ENCODE measurements at regions not wholly inside any gene's neighbourhood (a gene's known extent, or its start where the extent isn't known, plus 50 kb on each side); places are given as distances from the start of the nearest gene placed in this dataset.

DNA sequence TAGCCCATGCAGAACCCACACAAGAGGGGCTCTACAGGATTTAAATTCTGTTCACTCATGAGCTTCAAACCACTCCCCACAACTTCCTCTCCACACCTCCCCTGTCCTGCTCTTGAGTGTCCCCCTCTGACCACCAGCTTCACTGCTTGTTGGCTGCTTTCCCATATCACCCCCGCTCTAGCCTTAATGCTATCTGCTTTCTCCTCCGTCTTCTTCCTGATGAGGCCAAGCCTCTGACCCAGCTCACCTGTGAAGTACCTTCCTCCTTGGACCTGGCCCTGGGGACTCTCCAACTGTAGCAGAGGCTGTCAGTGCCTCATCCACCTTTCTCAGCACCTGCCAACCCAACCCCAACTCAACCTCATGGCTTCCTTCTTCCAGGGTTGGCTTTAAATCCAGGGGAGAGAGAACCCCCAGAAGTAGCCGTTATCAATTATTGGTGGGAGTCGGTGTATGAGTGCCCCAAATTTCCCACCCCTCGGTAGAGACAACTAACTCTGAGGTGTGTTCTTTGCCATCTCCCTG lies 174.8 kb downstream of the MINAR1 start:
- no peaks in the 10 kb centered on the region for H3F3A ChIP-seq (replicated peaks; ENCODE audit: insufficient read depth)
- no peaks in the 10 kb centered on the region for H3K27me3 ChIP-seq (ENCODE audit: insufficient read depth)
- H3K9me2 ChIP-seq, result no peaks in the 10 kb centered on the region
- POLR2A ChIA-PET, result no interaction called here
- CTCF ChIA-PET, result interaction anchor here (0.6 to 1.9 kb wide), 3 partner anchors 11 to 226 kb away, joined by 3 to 12 read pairs (median 4); no protein-coding TSS in a partner anchor
- H3K9ac ChIP-seq, result no peak overlapping the region
- 58% methylated on average over 5 of the region's 5 CpGs for WGBS (ENCODE audit: low lambda C conversion rate)
- H3K79me2 ChIP-seq (ENCODE audit: insufficient read depth), result no peaks in the 10 kb centered on the region
- no peaks in the 10 kb centered on the region for H4K20me1 ChIP-seq (ENCODE audit: insufficient read depth)
- H3K36me3 ChIP-seq (replicated peaks in 1 of 2; ENCODE audit: control insufficient read depth in 1 of 2, insufficient read depth in 2 of 2, low read length in 1 of 2), result no peaks in the 10 kb centered on the region
- no peak overlapping the region for H3K4me3 ChIP-seq (ENCODE audit: low read depth in 2 of 2, low read length in 1 of 2)
- no peak for DNase-seq
- no peak overlapping the region for H2AFZ ChIP-seq (ENCODE audit: low read depth)
- no peak overlapping the region for H3K27ac ChIP-seq (ENCODE audit: low read depth in 2 of 2, low read length in 1 of 2)
- no peak overlapping the region for H3K4me2 ChIP-seq
- no peaks in the 10 kb centered on the region for H3K9me3 ChIP-seq
- peaks cover 0 to 8% of the 10 kb centered on the region in 2 experiments; a peak in 1 of 4 replicates for H3K4me1 ChIP-seq (ENCODE audit: control insufficient read depth in 1 of 2, insufficient read depth in 2 of 2, low read depth in 1 of 2, low read length in 1 of 2)
- TF ChIP-seq TCF12 (IDR thresholded peaks at IDR 0.05) (no peak), SMC3 (IDR thresholded peaks at IDR 0.05; ENCODE audit: low read depth, low read length) (no peak)
- TF ChIP-seq, protein P1, sequence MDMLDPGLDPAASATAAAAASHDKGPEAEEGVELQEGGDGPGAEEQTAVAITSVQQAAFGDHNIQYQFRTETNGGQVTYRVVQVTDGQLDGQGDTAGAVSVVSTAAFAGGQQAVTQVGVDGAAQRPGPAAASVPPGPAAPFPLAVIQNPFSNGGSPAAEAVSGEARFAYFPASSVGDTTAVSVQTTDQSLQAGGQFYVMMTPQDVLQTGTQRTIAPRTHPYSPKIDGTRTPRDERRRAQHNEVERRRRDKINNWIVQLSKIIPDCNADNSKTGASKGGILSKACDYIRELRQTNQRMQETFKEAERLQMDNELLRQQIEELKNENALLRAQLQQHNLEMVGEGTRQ (IDR thresholded peaks at IDR 0.05; ENCODE audit: borderline replicate concordance, low read depth, low read length), result no peak

DNA sequence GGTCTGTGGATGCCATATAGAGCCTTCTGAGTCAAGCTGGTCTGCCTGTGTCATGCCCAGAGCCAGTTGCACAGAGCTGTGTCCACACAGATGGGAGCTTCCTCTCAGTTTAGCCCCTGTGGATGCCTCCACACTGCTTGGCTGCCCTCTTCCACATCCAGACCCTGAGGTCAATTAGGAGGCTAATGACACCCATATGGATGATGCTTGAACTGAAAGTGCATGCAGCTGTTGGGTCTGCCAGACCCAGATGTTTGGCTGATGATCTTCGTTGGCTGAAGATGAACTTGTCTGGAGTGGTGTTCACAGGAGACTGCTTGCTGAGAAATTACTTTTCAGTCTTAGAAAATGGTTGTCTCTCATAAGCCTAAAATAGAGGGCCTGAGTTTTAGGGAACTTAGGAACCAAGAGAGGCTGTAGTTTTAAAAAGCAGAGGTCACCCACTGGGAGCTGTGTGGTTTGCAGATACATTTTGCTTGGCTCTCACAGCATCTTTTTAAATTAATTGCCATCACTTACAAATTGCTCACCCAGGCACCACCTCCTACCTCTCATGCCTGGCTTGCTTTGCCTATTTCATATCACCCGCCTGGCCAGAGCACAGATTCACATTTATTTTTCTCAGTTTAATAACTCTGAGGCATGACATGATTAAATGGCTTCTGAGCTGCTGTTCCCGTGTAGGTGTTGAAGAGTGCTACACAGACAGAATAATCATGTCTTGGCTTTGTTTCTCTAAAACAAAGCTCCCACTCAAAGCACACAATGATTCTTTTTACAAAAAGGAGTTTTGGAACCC lies 176.1 kb downstream of the MINAR1 start:
- H2AFZ ChIP-seq (ENCODE audit: low read depth), result no peak overlapping the region
- no peaks in the 10 kb centered on the region for H4K20me1 ChIP-seq (ENCODE audit: insufficient read depth)
- no peaks in the 10 kb centered on the region for H3K27me3 ChIP-seq (ENCODE audit: insufficient read depth)
- H3K4me3 ChIP-seq (ENCODE audit: low read depth in 2 of 2, low read length in 1 of 2), result no peak overlapping the region
- H3K79me2 ChIP-seq (ENCODE audit: insufficient read depth), result no peaks in the 10 kb centered on the region
- H3K9me3 ChIP-seq, result no peaks in the 10 kb centered on the region
- peaks cover 0 to 8% of the 10 kb centered on the region in 2 experiments; a peak in 1 of 4 replicates for H3K4me1 ChIP-seq (ENCODE audit: control insufficient read depth in 1 of 2, insufficient read depth in 2 of 2, low read depth in 1 of 2, low read length in 1 of 2)
- no peak overlapping the region for H3K27ac ChIP-seq (ENCODE audit: low read depth in 2 of 2, low read length in 1 of 2)
- no peaks in the 10 kb centered on the region for H3K36me3 ChIP-seq (replicated peaks in 1 of 2; ENCODE audit: control insufficient read depth in 1 of 2, insufficient read depth in 2 of 2, low read length in 1 of 2)
- H3K4me2 ChIP-seq, result no peak overlapping the region
- no peaks in the 10 kb centered on the region for H3F3A ChIP-seq (replicated peaks; ENCODE audit: insufficient read depth)
- CTCF ChIA-PET, result interaction anchor here (0.8 to 1.4 kb wide), 2 partner anchors 11 to 35 kb away, joined by 3 read pairs; no protein-coding TSS in a partner anchor
- H3K9ac ChIP-seq, result no peak overlapping the region
- H3K9me2 ChIP-seq, result no peaks in the 10 kb centered on the region
- POLR2A ChIA-PET, result no interaction called here
- 40% methylated on average over 3 of the region's 3 CpGs for WGBS (ENCODE audit: low lambda C conversion rate)
- no peak for TF ChIP-seq FOXM1 (IDR thresholded peaks at IDR 0.05; ENCODE audit: low read depth)
- DNase-seq, result peak; percentile 33

DNA sequence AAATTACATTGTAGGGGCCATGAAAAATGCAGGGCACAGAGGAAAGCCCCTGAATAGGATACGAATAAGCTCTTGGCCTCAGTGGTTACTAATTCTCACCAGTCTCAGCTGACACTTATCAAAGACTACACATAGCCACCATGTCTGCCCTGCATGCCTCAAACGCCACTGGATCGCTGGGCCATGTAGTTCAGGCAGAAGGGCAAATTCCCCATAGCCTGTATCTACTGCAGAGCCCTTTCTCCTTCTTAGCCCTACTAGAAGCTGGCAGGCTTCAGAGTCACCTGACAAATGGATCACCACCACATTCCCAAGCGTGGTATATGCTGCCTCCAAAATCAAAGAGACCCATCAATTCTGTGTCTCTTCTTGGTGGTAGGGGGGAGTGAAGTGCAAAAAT lies 177.4 kb downstream of the MINAR1 start:
- peaks cover 0 to 8% of the 10 kb centered on the region in 2 experiments; a peak in 1 of 4 replicates for H3K4me1 ChIP-seq (ENCODE audit: control insufficient read depth in 1 of 2, insufficient read depth in 2 of 2, low read depth in 1 of 2, low read length in 1 of 2)
- H3K4me2 ChIP-seq, result no peak overlapping the region
- no peaks in the 10 kb centered on the region for H3K27me3 ChIP-seq (ENCODE audit: insufficient read depth)
- no peaks in the 10 kb centered on the region for H3F3A ChIP-seq (replicated peaks; ENCODE audit: insufficient read depth)
- no peak overlapping the region for H3K9ac ChIP-seq
- CTCF ChIA-PET, result no interaction called here
- H2AFZ ChIP-seq (ENCODE audit: low read depth), result no peak overlapping the region
- H3K79me2 ChIP-seq (ENCODE audit: insufficient read depth), result no peaks in the 10 kb centered on the region
- POLR2A ChIA-PET, result no interaction called here
- no peak overlapping the region for H3K27ac ChIP-seq (ENCODE audit: low read depth in 2 of 2, low read length in 1 of 2)
- no peaks in the 10 kb centered on the region for H3K9me3 ChIP-seq
- WGBS (ENCODE audit: low lambda C conversion rate), result 30% methylated on average over 3 of the region's 4 CpGs
- H3K4me3 ChIP-seq (ENCODE audit: low read depth in 2 of 2, low read length in 1 of 2), result no peak overlapping the region
- H4K20me1 ChIP-seq (ENCODE audit: insufficient read depth), result no peaks in the 10 kb centered on the region
- no peaks in the 10 kb centered on the region for H3K9me2 ChIP-seq
- no peaks in the 10 kb centered on the region for H3K36me3 ChIP-seq (replicated peaks in 1 of 2; ENCODE audit: control insufficient read depth in 1 of 2, insufficient read depth in 2 of 2, low read length in 1 of 2)
- DNase-seq, result no peak
- TF ChIP-seq, protein P2, sequence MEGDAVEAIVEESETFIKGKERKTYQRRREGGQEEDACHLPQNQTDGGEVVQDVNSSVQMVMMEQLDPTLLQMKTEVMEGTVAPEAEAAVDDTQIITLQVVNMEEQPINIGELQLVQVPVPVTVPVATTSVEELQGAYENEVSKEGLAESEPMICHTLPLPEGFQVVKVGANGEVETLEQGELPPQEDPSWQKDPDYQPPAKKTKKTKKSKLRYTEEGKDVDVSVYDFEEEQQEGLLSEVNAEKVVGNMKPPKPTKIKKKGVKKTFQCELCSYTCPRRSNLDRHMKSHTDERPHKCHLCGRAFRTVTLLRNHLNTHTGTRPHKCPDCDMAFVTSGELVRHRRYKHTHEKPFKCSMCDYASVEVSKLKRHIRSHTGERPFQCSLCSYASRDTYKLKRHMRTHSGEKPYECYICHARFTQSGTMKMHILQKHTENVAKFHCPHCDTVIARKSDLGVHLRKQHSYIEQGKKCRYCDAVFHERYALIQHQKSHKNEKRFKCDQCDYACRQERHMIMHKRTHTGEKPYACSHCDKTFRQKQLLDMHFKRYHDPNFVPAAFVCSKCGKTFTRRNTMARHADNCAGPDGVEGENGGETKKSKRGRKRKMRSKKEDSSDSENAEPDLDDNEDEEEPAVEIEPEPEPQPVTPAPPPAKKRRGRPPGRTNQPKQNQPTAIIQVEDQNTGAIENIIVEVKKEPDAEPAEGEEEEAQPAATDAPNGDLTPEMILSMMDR (IDR thresholded peaks at IDR 0.05), result no peak
- TF ChIP-seq MEF2A (IDR thresholded peaks at IDR 0.05; ENCODE audit: borderline replicate concordance, low read depth) (no peak), TAF1 (IDR thresholded peaks at IDR 0.05; ENCODE audit: borderline replicate concordance, low read depth, low read length) (no peak), FOXM1 (IDR thresholded peaks at IDR 0.05; ENCODE audit: low read depth) (no peak), EP300 (IDR thresholded peaks at IDR 0.05; ENCODE audit: borderline replicate concordance in 1 of 2, low read depth in 1 of 2, low read length in 1 of 2) (no peak), RAD21 (IDR thresholded peaks at IDR 0.05; ENCODE audit: low read length) (no peak), SMC3 (IDR thresholded peaks at IDR 0.05; ENCODE audit: low read depth, low read length) (no peak), SIN3A (IDR thresholded peaks at IDR 0.05; ENCODE audit: borderline replicate concordance, low read depth, low read length) (no peak), JUND (IDR thresholded peaks at IDR 0.05) (no peak), TCF12 (IDR thresholded peaks at IDR 0.05) (no peak), TEAD4 (IDR thresholded peaks at IDR 0.05; ENCODE audit: borderline replicate concordance, insufficient read depth) (no peak), FOXJ3 (CRISPR knock-in tag; IDR thresholded peaks at IDR 0.05) (no peak), EZH2phosphoT487 (IDR thresholded peaks at IDR 0.05; ENCODE audit: borderline replicate concordance, low read depth) (no peak), RFX5 (IDR thresholded peaks at IDR 0.05; ENCODE audit: low read length) (no peak)
- TF ChIP-seq, protein P3, sequence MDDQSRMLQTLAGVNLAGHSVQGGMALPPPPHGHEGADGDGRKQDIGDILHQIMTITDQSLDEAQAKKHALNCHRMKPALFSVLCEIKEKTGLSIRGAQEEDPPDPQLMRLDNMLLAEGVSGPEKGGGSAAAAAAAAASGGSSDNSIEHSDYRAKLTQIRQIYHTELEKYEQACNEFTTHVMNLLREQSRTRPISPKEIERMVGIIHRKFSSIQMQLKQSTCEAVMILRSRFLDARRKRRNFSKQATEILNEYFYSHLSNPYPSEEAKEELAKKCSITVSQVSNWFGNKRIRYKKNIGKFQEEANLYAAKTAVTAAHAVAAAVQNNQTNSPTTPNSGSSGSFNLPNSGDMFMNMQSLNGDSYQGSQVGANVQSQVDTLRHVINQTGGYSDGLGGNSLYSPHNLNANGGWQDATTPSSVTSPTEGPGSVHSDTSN (IDR thresholded peaks at IDR 0.05), result no peak
- TF ChIP-seq, protein P4, sequence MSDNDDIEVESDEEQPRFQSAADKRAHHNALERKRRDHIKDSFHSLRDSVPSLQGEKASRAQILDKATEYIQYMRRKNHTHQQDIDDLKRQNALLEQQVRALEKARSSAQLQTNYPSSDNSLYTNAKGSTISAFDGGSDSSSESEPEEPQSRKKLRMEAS (IDR thresholded peaks at IDR 0.05; ENCODE audit: low read depth), result no peak
